Loucy (cell line): ENCODE measurements at regions not wholly inside any gene's neighbourhood (a gene's known extent, or its start where the extent isn't known, plus 50 kb on each side); places are given as distances from the start of the nearest gene placed in this dataset.

Experiments
- EZH2phosphoT487 ChIP-seq: fragments of 200-600 bp; IDR thresholded peaks from 2 replicates; pipeline ENCODE4 v1.6.1; 2018; ENCODE audit warnings: antibody characterized with exemption, mild to moderate bottlenecking, moderate library complexity, borderline replicate concordance
- TF ChIP-seq, protein P1 (sequence below): fragments of 200-600 bp; sonication (generic); conservative IDR thresholded peaks from 2 replicates; pipeline ENCODE4 v1.5.1; 2014; ENCODE audit warnings: mild to moderate bottlenecking, antibody characterized with exemption, low read length

GRCh38 chr12:104840262-104840661, 117.8 kb downstream of the SLC41A2 start:
- TF ChIP-seq, protein P1, sequence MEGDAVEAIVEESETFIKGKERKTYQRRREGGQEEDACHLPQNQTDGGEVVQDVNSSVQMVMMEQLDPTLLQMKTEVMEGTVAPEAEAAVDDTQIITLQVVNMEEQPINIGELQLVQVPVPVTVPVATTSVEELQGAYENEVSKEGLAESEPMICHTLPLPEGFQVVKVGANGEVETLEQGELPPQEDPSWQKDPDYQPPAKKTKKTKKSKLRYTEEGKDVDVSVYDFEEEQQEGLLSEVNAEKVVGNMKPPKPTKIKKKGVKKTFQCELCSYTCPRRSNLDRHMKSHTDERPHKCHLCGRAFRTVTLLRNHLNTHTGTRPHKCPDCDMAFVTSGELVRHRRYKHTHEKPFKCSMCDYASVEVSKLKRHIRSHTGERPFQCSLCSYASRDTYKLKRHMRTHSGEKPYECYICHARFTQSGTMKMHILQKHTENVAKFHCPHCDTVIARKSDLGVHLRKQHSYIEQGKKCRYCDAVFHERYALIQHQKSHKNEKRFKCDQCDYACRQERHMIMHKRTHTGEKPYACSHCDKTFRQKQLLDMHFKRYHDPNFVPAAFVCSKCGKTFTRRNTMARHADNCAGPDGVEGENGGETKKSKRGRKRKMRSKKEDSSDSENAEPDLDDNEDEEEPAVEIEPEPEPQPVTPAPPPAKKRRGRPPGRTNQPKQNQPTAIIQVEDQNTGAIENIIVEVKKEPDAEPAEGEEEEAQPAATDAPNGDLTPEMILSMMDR: no peak
- no peak for TF ChIP-seq EZH2phosphoT487
